Esophagus mucosa (tissue), 1 donor: ENCODE measurements at regions not wholly inside any gene's neighbourhood (a gene's known extent, or its start where the extent isn't known, plus 50 kb on each side); places are given as distances from the start of the nearest gene placed in this dataset.
"Not testable (repeated sequence)": the region's sequence is repeated elsewhere in the genome, so short reads cannot be mapped to it uniquely, and the experiment has no call there.

Experiments
- ATAC-seq: fragments of 200-7000 bp; cut with Tn5 transposase; one replicate; pipeline ENCODE4 v1.9.1; 2020
- donor health status: DM: yes; HTN: yes; CAD: no.

- ATAC-seq = no peak
These were observed 107.4 kb upstream of the SGCD start for GRCh38 chr5:156219483-156220005.

- no peak for ATAC-seq
These were observed 105.1 kb upstream of the SGCD start for GRCh38 chr5:156221816-156222215.

DNA sequence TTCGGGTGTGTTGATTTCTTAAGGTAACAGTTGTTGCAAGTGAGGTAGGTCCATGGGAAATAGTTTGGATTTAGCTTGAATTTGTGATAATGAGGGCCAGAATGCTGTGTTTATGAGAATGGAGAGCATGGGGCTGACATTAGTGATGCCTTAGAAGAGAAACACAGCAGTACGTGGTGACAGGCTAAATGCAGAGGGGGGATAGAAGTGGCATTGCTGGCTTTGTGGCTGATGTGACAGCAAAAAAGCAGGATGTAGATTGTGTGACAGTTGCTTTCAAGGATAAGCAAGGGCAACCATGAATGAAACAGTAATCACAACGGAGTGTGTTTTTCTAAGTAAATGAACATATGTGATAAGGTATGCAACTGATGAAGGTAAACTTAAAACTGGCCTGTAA, 103.4 kb upstream of the SGCD start:
- ATAC-seq = no peak

DNA sequence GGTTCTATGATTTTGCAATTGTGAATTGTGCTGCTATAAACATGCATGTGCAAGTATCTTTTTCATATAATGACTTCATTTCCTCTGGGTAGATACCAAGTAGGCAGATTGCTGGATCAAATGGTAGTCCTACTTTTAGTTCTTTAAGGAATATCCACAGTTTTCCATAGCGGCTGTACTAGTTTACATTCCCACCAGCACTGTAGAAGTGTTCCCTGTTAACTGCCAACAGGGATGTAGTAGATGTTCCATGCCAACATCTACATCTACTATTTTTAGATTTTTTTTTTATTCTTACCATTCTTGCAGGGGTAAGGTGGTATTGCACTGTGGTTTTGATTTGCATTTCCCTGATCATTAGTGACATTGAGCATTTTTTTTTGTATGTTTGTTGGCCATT, 100.5 kb upstream of the SGCD start:
- ATAC-seq = not testable (repeated sequence)

DNA sequence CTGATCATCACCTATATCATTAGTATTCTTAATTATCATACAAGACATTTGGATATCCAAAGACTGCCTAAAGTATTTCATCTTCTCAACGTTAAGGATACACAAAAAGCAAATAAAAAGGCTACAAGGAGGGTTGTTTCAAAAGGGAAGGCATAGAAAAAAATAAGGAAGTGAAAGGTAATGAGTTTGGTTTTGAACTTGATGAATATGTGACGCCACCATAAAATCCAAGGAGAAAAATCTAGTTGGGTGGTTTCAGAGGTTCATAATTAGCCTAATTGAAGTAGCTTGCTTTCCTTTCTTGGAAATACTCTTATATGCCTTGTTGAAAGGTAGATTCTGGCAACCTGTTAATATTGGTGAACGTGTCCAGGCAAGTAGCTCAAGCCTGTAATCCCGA, 96.1 kb upstream of the SGCD start:
- no peak for ATAC-seq

- ATAC-seq = no peak
These were observed 94.6 kb upstream of the SGCD start for GRCh38 chr5:156232251-156232869.

DNA sequence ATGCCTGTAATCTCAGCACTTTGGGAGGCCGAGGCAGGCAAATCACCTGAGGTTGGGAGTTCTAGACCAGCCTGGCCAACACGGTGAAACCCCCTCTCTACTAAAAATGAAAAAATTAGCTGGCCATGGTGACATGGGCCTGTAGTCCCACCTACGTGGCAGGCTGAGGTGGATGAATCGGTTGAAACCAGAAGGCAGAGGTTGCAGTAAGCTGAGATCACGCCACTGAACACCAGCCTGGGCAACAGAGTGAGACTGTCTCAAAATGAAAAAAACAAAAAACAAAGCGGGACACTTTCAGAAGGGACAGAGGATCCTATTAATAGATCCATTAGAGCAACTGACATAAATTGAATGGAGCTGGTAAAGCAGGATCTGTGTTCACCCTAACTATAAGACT, 89.6 kb upstream of the SGCD start:
- ATAC-seq = no peak

- ATAC-seq = no peak
These were observed 87.2 kb upstream of the SGCD start for GRCh38 chr5:156239800-156240199.

DNA sequence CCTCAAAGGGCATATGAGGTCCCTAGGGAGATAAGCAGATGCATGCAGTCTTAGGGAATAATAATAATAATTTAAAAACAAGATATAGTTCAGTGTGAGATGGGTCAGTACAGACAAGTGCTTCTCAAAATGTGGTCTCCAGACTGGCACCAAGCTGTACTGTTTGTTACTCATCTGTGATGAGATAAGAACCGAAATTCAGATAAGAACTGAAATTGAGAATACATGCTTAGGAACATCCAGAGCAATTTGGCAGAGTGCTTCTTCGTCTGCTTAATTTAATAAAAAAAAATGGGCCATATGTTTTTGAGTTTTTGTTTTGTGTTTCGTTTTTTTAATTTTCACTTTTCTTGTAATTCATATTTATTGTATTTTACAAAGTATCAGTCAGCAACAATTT, 86.5 kb upstream of the SGCD start:
- no peak for ATAC-seq

DNA sequence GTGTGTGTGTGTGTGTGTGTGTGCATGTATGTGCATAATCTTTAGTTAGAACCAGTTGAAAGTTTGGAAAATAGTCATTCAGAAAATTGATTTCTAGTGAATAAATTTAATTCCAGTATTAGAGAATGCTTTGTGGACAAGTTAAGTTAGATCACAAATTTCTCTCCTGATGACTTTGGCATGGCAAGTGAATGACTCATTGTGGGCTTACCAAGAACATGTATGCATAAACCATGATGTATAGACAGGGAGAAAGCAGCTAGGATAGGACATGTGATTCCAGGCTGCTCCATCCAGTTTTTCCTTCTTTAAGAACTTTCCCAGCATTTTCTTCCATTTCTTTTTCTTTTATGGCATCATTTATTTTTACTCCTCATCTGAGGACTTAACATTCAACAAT, 85.7 kb upstream of the SGCD start:
- ATAC-seq = no peak

DNA sequence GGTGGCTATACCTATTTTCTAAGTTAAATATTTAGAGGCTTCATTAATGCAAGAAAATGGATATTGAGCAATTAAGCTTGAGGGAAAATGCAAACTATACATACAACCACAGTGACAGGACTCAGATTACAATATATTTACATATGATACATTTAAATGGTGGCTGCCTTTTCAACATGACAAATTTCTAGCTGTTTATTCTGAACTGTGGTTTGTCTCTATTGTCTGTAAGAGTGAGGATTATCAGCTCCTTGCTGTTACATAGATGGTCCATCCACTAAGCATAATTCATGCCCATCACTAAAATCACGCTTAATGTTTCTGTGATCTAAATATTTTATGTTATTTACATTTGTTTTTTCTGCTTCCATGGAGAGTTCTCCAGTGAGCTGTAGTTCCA, 81.1 kb upstream of the SGCD start:
- no peak for ATAC-seq

DNA sequence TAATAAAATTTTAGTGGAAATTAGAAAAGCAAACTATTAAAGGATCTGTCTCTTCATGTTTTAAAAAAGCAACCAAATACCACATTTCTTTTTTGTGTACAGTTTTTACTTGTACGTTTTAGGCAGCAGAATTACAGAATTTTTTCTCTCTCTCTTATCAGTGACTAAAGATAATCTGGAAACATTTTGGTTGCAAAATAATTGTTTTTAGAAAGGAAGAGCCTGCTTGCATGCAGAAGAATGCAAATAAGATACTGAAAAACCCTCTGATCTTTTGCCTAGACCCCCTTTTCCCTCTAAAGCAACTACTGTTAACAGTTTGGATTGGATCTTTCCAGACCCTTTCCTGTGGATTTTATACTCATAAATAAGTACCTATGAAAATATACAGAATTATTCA, 75.9 kb upstream of the SGCD start:
- no peak for ATAC-seq

DNA sequence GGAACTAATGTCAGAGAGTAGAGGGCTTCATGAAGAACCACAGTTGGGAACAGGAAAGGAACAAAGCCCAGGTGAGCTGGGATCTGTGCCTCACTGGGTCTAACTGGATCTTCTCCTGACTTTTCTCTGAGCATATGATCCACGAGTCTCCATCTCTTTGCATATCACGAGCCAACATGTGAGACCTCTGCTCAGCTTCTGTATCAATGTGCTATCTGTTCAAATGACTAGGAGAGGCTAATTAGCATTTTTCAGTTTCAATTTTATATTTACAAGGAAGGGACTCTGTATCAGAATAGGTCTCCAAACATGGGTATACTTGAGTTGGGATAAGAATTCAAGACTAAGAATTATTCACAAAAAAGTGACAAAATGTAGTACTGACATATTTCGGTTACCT, 73.8 kb upstream of the SGCD start:
- ATAC-seq = no peak

- ATAC-seq = no peak
These were observed 72.8 kb upstream of the SGCD start for GRCh38 chr5:156254196-156254595.

DNA sequence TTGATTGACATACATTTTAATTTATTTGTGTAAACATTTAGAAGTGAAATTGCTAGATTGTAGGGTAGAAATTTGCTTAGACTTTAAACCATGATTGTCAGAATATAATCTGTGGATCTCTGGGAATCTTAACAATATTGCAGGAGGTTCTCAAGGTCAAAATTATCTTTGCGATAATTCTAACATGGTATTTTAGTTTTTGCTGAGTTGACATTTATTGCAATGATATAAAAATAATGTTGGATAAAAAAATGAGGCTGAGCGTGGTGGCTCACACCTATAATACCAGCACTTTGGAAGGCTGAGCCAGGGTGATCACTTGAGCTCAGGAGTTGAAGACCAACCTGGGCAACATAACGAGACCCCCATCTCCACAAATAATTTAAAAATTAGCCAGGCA, 70.3 kb upstream of the SGCD start:
- no peak for ATAC-seq

DNA sequence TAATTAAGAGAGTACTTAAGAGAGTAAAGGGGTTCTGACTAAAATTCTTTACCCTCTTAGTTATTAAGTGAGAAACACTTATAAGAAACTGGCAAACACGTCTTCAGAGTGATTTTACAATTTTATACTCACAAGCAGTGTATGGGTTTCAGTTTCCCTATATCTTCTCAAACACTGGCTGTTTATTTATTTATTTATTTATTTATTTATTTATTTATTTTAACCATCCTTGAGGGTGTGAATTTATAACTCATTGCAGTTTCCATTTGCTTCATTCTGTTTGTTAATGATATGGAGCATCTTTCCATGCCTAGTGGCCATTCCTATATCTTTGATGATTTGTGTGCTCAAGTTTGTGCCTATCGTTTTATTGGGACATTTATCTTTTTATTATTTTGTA, 68.0 kb upstream of the SGCD start:
- no peak for ATAC-seq

- no peak for ATAC-seq
These were observed 67.3 kb upstream of the SGCD start for GRCh38 chr5:156259618-156260017.

- ATAC-seq = no peak
These were observed 65.6 kb upstream of the SGCD start for GRCh38 chr5:156261275-156261939.

GRCh38 chr5:156271569-156271968, 55.4 kb upstream of the SGCD start:
- no peak for ATAC-seq

- no peak for ATAC-seq
These were observed 54.8 kb upstream of the SGCD start for GRCh38 chr5:156272139-156272538.

- no peak for ATAC-seq
These were observed 53.6 kb upstream of the SGCD start for GRCh38 chr5:156273325-156273724.

- ATAC-seq = no peak
These were observed 52.5 kb upstream of the SGCD start for GRCh38 chr5:156274453-156274852.
